ENCODE measurements at regions not wholly inside any gene's neighbourhood (a gene's known extent, or its start where the extent isn't known, plus 50 kb on each side); places are given as distances from the start of the nearest gene placed in this dataset.

DNA sequence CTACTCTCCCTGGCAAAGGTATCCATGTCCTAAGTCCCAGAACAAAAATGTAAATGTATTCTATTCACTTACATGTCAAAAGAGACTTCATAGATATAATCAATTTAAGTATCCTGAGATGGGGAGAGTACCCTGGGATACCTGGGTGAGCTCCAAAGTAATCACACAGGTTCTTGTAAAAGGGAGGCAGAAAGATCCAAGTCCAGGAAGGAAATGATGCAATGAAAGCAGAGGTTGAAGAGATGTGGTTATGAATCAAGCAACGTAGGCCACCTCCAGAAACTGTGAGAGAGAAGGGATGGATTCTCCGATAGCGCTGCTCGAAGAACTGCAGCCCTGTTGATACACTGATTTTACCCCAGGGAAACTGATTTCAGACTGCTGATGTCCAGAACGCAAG is 93.9 kb upstream of the VGLL3 start:
- no peaks in the 10 kb centered on the region for H3K36me3 Mint-ChIP-seq
- H3K27me3 Mint-ChIP-seq, result no peaks in the 10 kb centered on the region
- no peaks in the 10 kb centered on the region for H3K4me1 Mint-ChIP-seq

DNA sequence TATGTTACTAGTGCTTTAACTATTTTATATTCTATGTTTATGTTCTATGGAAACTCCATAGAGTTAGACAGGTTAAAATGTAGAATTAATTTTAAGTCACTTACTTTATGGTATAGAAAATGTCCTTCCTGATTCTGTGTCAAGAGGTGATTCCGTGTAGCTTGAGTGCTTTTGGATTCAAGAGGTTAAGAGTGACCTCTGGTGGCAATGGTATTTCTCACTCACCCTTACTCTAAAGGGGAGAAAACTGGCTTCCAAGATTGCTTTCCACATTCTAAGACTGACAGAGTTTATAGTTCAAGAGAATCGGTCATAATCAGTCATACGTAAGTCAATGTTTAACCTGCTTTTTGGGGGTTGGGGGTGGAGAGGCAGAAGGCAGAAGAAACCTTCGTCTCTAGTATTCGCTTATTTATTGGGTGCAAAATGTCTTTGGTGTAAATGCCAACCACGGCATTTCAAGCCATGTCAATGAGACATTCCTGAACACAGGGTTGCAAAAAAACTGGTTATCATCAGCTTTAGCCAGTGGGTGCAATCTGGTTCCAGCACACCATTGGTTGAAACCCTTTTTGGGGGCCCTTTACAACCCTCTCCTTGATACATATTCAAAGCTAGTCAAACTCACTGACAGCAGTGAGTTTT is 92.0 kb upstream of the VGLL3 start:
- Mint-ChIP-seq H3K4me3 (no peak overlapping the region), H3K4me1 (no peaks in the 10 kb centered on the region), H3K9me3 (peaks cover 1% of the 10 kb centered on the region), H3K27ac (no peak overlapping the region), H3K27me3 (no peaks in the 10 kb centered on the region), H3K36me3 (no peaks in the 10 kb centered on the region)
- ATAC-seq (ENCODE audit: low read depth) (no peak), DNase-seq (ENCODE audit: low spot score in 2 of 2) (no peak)

More for the DNA sequence above, 93.9 kb upstream of the VGLL3 start:
- Mint-ChIP-seq H3K4me3 (no peak overlapping the region), H3K9me3 (peaks cover 1% of the 10 kb centered on the region), H3K27ac (no peak overlapping the region)
- ATAC-seq (ENCODE audit: low read depth) (no peak), DNase-seq (ENCODE audit: low spot score in 2 of 2) (no peak)

DNA sequence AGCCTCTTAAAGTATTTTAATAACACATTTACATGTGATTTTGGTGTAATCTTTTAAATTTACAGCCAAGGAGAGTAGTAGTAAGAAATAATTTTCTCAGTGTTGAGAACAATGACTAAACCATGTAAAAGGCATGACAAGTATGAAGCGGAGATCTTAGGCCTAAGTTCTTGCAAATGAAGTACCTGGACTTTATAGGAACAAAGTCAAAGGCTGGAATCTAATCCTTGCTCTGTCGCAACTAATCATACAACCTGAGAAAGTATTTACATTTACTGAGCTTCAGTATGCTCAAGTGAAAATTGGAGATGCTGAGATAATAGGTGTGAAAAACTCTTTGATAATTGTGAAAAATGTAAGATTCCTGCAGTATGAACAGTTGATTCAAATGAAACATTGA is 86.4 kb upstream of the VGLL3 start:
- Mint-ChIP-seq H3K4me1 (no peaks in the 10 kb centered on the region), H3K27ac (no peak overlapping the region), H3K4me3 (no peak overlapping the region), H3K27me3 (no peaks in the 10 kb centered on the region), H3K9me3 (peaks cover 1% of the 10 kb centered on the region), H3K36me3 (no peaks in the 10 kb centered on the region)
- ATAC-seq (ENCODE audit: low read depth) (no peak), DNase-seq (ENCODE audit: low spot score in 2 of 2) (no peak)

DNA sequence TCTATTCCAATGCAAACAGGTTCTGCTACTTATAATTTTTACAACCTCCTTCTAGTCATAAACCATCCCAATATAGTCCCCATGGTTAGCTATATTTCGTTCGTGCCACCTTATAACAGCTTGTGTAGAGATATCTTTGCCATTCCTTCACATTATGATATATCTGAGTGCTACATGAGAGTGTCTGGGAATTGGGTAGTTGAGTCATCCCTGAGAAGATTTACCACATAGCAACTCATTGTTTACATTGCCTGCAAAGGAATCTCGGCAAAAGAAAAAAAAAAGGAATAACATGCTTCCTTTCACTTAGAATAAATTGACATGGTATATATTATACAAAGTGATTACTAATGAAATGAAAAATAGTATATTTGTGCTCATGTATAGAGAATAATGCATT is 86.0 kb upstream of the VGLL3 start:
- no peaks in the 10 kb centered on the region for H3K36me3 Mint-ChIP-seq
- no peaks in the 10 kb centered on the region for H3K4me1 Mint-ChIP-seq

DNA sequence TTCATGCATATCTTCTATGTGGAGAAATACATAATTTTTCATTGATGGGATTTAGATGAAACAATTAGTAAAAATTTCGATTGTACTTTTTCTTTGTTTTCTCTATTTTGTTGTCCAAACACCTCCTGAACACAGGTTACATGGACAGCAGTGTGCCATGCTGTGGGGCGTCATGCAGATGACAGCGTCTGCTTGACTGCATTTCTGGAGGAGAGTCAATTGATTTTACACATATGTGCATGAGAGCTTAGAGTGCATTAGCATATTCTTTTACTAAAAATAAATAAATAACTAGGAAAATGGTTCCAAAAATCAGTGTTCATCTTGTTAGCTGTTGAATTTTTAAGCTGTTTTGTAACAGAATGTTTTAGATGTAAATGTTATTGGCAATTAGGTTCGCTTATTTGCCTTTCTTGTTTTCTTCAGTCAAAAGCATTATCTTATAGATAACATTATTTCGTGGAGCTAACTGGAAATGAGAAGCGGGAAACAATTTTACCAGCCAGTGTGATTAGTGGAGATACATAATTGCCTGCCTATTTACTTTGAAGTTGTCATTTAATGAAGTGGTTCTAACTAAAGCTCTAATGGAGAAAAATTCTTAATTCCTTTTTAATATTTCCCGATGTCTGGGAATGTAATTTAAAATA is 82.7 kb upstream of the VGLL3 start:
- Mint-ChIP-seq H3K27me3 (no peaks in the 10 kb centered on the region), H3K4me1 (no peaks in the 10 kb centered on the region), H3K9me3 (no peaks in the 10 kb centered on the region), H3K4me3 (no peak overlapping the region), H3K36me3 (no peaks in the 10 kb centered on the region), H3K27ac (no peak overlapping the region)
- DNase-seq (ENCODE audit: low spot score in 2 of 2), result no peak
- ATAC-seq (ENCODE audit: low read depth), result no peak

More for the DNA sequence above, 86.0 kb upstream of the VGLL3 start:
- Mint-ChIP-seq H3K27ac (no peak overlapping the region), H3K27me3 (no peaks in the 10 kb centered on the region), H3K9me3 (peaks cover 1% of the 10 kb centered on the region), H3K4me3 (no peak overlapping the region)
- ATAC-seq (ENCODE audit: low read depth) (no peak), DNase-seq (ENCODE audit: low spot score in 2 of 2) (no peak)

DNA sequence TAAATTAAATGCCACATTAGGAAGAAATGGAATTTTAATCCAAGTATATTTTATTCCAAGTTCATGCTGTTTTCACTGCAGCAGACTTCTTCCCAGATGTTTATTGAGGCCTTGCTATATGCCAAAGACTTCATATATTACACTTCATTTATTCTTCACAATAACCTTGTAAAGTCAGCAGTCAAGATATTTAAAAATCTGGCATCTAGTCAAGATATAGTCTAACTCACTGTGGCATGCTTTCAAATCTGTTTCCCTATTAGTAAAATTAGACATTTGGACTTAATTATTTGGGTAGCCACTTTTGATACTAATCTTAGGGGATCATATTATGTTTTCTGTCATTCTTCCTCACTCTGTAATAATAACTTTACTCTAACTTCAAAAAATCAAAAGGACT is 81.5 kb upstream of the VGLL3 start:
- H3K9me3 Mint-ChIP-seq, result no peaks in the 10 kb centered on the region
- no peaks in the 10 kb centered on the region for H3K4me1 Mint-ChIP-seq
- DNase-seq (ENCODE audit: low spot score in 2 of 2) (no peak), ATAC-seq (ENCODE audit: low read depth) (no peak)
- no peak overlapping the region for H3K27ac Mint-ChIP-seq
- H3K36me3 Mint-ChIP-seq, result no peaks in the 10 kb centered on the region
- no peaks in the 10 kb centered on the region for H3K27me3 Mint-ChIP-seq
- H3K4me3 Mint-ChIP-seq, result no peak overlapping the region

DNA sequence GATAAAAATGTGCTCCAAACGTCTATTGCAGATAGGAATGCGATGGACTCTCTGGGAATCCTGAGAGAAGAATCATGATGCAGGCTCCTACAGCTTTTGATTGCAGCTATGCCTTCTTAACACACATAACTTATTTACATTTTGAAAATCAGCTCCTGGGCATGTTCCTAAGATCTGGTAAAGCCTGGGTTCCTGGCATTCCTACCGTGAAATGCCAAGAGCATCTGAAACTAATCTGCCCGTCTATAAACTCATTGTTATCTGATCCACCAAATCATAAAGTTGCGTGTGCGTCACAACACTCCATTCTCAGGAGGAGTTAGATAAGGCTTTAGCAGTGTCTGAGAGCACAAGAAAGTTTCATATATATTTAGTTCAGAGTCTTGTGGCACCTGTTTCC is 79.0 kb upstream of the VGLL3 start:
- no peaks in the 10 kb centered on the region for H3K27me3 Mint-ChIP-seq
- no peak for DNase-seq (ENCODE audit: low spot score in 2 of 2)
- ATAC-seq (ENCODE audit: low read depth), result no peak

DNA sequence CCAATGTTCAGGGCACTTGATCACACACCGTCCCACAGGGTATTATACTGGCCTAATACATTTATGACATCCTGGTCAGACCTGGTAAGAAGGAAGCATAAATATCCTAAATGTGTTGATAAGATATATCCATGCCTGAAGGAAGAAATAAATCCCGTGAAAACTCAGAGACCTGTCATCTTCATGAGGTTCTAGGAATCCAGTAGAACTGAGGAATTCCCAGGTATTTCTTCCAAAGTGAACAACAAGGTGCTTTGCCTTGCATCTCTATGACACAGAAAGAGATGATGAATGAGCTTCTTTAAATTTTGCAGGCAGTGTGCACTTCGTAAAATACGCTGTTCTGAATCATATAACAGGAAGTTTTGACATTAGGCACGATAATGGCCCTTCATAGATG is 78.1 kb upstream of the VGLL3 start:
- Mint-ChIP-seq H3K36me3 (no peaks in the 10 kb centered on the region), H3K9me3 (no peaks in the 10 kb centered on the region), H3K4me1 (no peaks in the 10 kb centered on the region), H3K4me3 (no peak overlapping the region), H3K27me3 (no peaks in the 10 kb centered on the region), H3K27ac (no peak overlapping the region)
- DNase-seq (ENCODE audit: low spot score in 2 of 2), result no peak
- ATAC-seq (ENCODE audit: low read depth), result no peak

More for the DNA sequence above, 79.0 kb upstream of the VGLL3 start:
- Mint-ChIP-seq H3K9me3 (no peaks in the 10 kb centered on the region), H3K4me1 (no peaks in the 10 kb centered on the region), H3K4me3 (no peak overlapping the region), H3K36me3 (no peaks in the 10 kb centered on the region), H3K27ac (no peak overlapping the region)

DNA sequence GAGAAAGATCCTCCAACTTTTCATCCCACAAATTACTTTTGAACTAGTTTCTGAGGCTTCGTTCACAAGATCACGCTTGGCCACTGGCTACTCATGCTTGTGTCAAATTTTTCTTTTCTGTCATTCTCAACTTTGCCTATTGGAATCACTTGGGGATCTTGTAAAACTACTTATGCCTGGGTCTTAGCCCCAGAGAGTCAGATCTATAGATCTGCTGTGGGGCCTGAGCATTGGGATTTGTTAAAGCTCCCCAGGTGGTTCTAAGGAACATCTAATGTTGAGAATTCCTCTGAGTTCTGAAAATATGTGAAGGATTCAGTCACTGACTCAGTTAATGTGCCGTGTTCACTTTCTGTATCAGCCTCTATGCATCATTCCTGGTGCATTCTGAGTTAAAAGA is 71.7 kb upstream of the VGLL3 start:
- ATAC-seq (ENCODE audit: low read depth), result no peak
- no peak for DNase-seq (ENCODE audit: low spot score in 2 of 2)
- no peak overlapping the region for H3K27ac Mint-ChIP-seq
- H3K4me3 Mint-ChIP-seq, result no peak overlapping the region
- H3K4me1 Mint-ChIP-seq, result no peaks in the 10 kb centered on the region
- peaks cover 2% of the 10 kb centered on the region for H3K27me3 Mint-ChIP-seq
- peaks cover 7% of the 10 kb centered on the region for H3K9me3 Mint-ChIP-seq
- no peaks in the 10 kb centered on the region for H3K36me3 Mint-ChIP-seq

DNA sequence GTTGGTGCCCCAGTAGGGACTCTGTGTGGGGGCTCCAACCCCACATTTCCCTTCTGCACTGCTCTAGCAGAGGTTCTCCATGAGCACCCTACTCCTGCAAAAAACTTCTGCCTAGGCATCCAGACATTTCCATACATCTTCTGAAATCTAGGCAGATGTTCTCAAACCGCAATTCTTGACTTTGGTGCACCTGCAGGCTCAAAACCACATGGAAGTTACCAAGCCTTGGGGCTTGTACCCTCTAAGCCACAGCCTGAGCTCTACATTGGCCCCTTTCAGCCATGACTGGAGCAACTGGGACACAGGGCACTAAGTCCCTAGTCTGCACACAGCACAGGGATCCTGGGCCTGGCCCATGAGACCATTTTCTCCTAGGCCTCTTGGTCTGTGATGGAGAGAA is 66.5 kb upstream of the VGLL3 start:
- peaks cover 11% of the 10 kb centered on the region for H3K9me3 Mint-ChIP-seq
- H3K4me1 Mint-ChIP-seq, result no peaks in the 10 kb centered on the region
- no peak overlapping the region for H3K27ac Mint-ChIP-seq
- H3K36me3 Mint-ChIP-seq, result no peaks in the 10 kb centered on the region
- H3K27me3 Mint-ChIP-seq, result peaks cover 2% of the 10 kb centered on the region
- H3K4me3 Mint-ChIP-seq, result no peak overlapping the region
- ATAC-seq (ENCODE audit: low read depth), result no peak
- no peak for DNase-seq (ENCODE audit: low spot score in 2 of 2)

DNA sequence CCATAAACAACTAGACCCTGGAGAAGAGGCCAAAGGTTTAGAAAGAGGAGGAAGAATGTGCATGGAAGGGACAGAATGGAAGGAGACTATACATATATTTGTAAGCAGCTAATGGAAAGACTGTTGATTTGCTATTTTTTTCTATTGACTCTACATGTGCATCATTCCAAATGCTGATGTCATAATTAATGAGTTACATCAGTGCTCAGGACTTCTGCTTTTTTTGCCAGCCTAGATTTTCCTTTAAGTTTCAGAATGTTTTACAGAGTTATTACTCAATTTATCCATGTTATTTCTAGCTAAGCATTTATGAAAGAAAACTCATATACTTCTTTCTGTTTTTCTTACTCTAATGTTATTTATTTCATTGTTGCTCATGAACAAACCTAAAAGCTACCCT is 62.6 kb upstream of the VGLL3 start:
- no peak overlapping the region for H3K27ac Mint-ChIP-seq
- no peak overlapping the region for H3K4me3 Mint-ChIP-seq
- H3K9me3 Mint-ChIP-seq, result peaks cover 12% of the 10 kb centered on the region
- ATAC-seq (ENCODE audit: low read depth) (no peak), DNase-seq (ENCODE audit: low spot score in 2 of 2) (no peak)
- H3K27me3 Mint-ChIP-seq, result peaks cover 2% of the 10 kb centered on the region
- no peaks in the 10 kb centered on the region for H3K4me1 Mint-ChIP-seq
- no peaks in the 10 kb centered on the region for H3K36me3 Mint-ChIP-seq

DNA sequence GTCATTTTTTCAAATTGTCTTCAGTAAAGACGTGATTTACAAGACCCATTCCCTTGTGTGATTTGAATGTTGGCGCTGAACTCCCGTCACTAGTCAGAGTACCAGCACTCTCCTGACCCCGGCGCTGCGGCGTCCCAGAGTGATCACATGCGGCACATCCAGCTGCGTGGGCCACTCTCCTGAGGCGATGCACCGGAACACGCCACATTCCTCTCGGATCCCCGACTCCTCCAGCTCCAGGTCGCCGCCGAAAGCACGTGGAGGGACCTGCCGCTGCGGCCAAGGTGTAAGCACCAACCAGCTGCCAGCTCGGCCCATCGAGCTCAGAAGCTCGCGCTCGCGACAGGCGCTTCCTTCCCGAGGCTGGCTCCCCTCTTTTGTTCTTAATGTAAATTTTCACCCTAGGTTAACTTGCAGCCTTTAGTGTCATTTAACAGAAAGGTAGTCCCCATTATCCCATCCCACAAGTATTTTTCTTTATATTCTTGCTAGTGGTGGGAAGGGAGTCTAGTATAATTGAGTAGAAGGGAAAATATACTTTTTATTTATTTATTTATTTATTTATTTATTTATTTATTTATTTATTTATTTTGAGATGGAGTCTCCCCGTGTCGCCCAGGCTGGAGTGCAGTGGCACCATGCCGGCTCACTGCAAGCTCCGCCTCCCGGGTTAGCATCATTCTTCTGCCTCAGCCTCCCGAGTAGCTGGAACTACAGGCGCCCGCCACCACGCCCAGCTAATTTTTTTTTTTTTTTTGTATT is 61.7 kb upstream of the VGLL3 start:
- no peak for ATAC-seq (ENCODE audit: low read depth)
- H3K27ac Mint-ChIP-seq, result no peak overlapping the region
- no peaks in the 10 kb centered on the region for H3K27me3 Mint-ChIP-seq
- no peaks in the 10 kb centered on the region for H3K4me1 Mint-ChIP-seq
- no peak for DNase-seq (ENCODE audit: low spot score in 2 of 2)
- H3K4me3 Mint-ChIP-seq, result no peak overlapping the region
- H3K9me3 Mint-ChIP-seq, result peaks cover 6% of the 10 kb centered on the region
- no peaks in the 10 kb centered on the region for H3K36me3 Mint-ChIP-seq

DNA sequence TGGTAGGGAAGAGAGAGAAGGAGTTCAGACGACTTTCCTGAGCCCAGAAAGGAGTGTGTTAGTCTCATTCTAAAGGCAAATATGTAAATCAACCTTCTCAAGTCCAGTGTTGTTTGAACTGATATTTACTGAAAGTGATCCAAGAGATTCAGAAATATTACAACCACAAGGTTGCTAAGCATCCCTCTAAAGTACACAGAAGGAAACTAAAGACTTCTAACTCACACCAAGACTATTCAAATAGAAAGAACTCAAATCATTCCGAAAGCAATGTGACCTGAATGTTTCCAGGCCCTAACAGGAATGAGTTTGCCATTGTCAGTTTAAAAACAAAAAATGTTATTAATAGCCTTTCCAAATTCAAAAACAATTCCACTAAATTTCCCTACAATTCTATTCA is 56.9 kb upstream of the VGLL3 start:
- Mint-ChIP-seq H3K4me1 (no peaks in the 10 kb centered on the region), H3K27ac (no peak overlapping the region), H3K9me3 (peaks cover 2% of the 10 kb centered on the region)

DNA sequence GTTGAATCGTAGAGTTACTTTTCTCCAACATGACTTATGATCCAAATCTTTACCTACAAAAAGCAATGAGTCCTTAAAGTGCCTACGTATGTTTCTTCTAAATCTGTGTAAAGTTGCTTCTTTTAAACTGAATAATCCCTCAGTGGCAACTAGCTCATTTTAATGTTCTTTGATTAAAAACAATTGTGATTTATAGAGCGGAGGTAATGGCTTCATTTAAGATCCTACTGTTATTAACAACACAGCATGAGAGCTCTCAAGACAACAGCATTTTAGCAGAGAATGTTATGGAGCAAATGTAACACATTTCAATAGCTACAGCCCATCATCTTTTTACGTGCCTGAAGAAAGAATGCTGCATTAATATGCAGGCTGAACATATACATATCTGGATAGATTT is 55.3 kb upstream of the VGLL3 start:
- H3K4me1 Mint-ChIP-seq, result no peaks in the 10 kb centered on the region
- H3K27ac Mint-ChIP-seq, result no peak overlapping the region
- H3K9me3 Mint-ChIP-seq, result peaks cover 4% of the 10 kb centered on the region
- no peaks in the 10 kb centered on the region for H3K36me3 Mint-ChIP-seq
- no peaks in the 10 kb centered on the region for H3K27me3 Mint-ChIP-seq
- ATAC-seq (ENCODE audit: low read depth), result no peak
- no peak for DNase-seq (ENCODE audit: low spot score in 2 of 2)
- no peak overlapping the region for H3K4me3 Mint-ChIP-seq

More for the DNA sequence above, 56.9 kb upstream of the VGLL3 start:
- Mint-ChIP-seq H3K27me3 (no peaks in the 10 kb centered on the region), H3K36me3 (no peaks in the 10 kb centered on the region), H3K4me3 (no peak overlapping the region)
- DNase-seq (ENCODE audit: low spot score in 2 of 2) (no peak), ATAC-seq (ENCODE audit: low read depth) (no peak)

Data from memory B cell (primary cell).